WTC11 (cell line): ENCODE measurements at regions not wholly inside any gene's neighbourhood (a gene's known extent, or its start where the extent isn't known, plus 50 kb on each side); places are given as distances from the start of the nearest gene placed in this dataset.

Experiments used
- ATAC-seq: fragments of 200-7000 bp; cut with Tn5 transposase; 2 replicates; pipeline ENCODE4 v1.10.0; 2021; ENCODE audit warnings: mild to moderate bottlenecking, moderate library complexity
- CTCF ChIA-PET: fragments of 300-600 bp; sonication (Branson Sonifier 250); formaldehyde crosslinking; loops from one replicate; lab custom pipeline; 2021; ENCODE audit warnings: antibody characterized with exemption; lab: Charles Lee
- POLR2A ChIA-PET: fragments of 350-600 bp; sonication (Branson Sonifier 250); formaldehyde crosslinking; loops from one replicate; lab custom pipeline; 2021; ENCODE audit warnings: antibody characterized with exemption; lab: Charles Lee
- DNase-seq: peaks from one replicate; pipeline ENCODE4 v3.0.0; 2021; ENCODE audit warnings: low spot score
- H3K27ac Mint-ChIP-seq: 2 replicates; pipeline ENCODE4 v1.8.0; 2021; ENCODE audit warnings: mixed read lengths
- H3K27me3 Mint-ChIP-seq: 2 replicates; pipeline ENCODE4 v1.8.0; 2021; ENCODE audit warnings: low read depth, mild to moderate bottlenecking, moderate library complexity, mixed read lengths
- H3K36me3 Mint-ChIP-seq: 2 replicates; pipeline ENCODE4 v1.8.0; 2021; ENCODE audit warnings: mixed read lengths
- H3K4me1 Mint-ChIP-seq: 2 replicates; pipeline ENCODE4 v1.8.0; 2022; ENCODE audit warnings: mixed read lengths
- H3K4me3 Mint-ChIP-seq: 2 replicates; pipeline ENCODE4 v1.8.0; 2021; ENCODE audit warnings: mild to moderate bottlenecking, moderate library complexity, mixed read lengths
- H3K9me3 Mint-ChIP-seq: 2 replicates; pipeline ENCODE4 v1.8.0; 2021; ENCODE audit warnings: mixed read lengths
- AFF4 ChIP-seq: sonication (generic); formaldehyde crosslinking; IDR thresholded peaks from 2 replicates; pipeline ENCODE4 v1.8.1; 2023; ENCODE audit warnings: mild to moderate bottlenecking, missing genetic modification reagents, borderline replicate concordance
- ATF6 ChIP-seq: sonication (generic); formaldehyde crosslinking; IDR thresholded peaks from 2 replicates; pipeline ENCODE4 v1.8.1; 2023; ENCODE audit warnings: mild to moderate bottlenecking, missing genetic modification reagents
- CBFB ChIP-seq: sonication (generic); formaldehyde crosslinking; IDR thresholded peaks from 2 replicates; pipeline ENCODE4 v1.8.1; 2022; ENCODE audit warnings: mild to moderate bottlenecking, low read depth, missing genetic modification reagents
- CREM ChIP-seq: sonication (generic); formaldehyde crosslinking; IDR thresholded peaks from 2 replicates; pipeline ENCODE4 v1.8.1; 2022; ENCODE audit warnings: mild to moderate bottlenecking, missing genetic modification reagents, moderate library complexity
- E2F5 ChIP-seq: sonication (generic); formaldehyde crosslinking; IDR thresholded peaks from 2 replicates; pipeline ENCODE4 v1.8.1; 2022; ENCODE audit warnings: mild to moderate bottlenecking, moderate library complexity, missing genetic modification reagents
- ESRRA ChIP-seq: sonication (generic); formaldehyde crosslinking; IDR thresholded peaks from 2 replicates; pipeline ENCODE4 v1.8.1; 2022; ENCODE audit warnings: mild to moderate bottlenecking, missing genetic modification reagents, borderline replicate concordance
- IRF1 ChIP-seq: sonication (generic); formaldehyde crosslinking; IDR thresholded peaks from 2 replicates; pipeline ENCODE4 v1.8.0; 2023; ENCODE audit warnings: missing genetic modification reagents
- JUN ChIP-seq: sonication (generic); formaldehyde crosslinking; IDR thresholded peaks from 2 replicates; pipeline ENCODE4 v1.8.0; 2023; ENCODE audit warnings: mild to moderate bottlenecking, missing genetic modification reagents
- MXD4 ChIP-seq: fragments of 250-450 bp; sonication (Bioruptor Pico); IDR thresholded peaks from 2 replicates; pipeline ENCODE4 v1.8.0; 2021; ENCODE audit warnings: mild to moderate bottlenecking, moderate library complexity, borderline replicate concordance
- NFYB ChIP-seq: sonication (generic); formaldehyde crosslinking; conservative IDR thresholded peaks from 2 replicates; pipeline ENCODE4 v1.8.0; 2022; ENCODE audit warnings: low read depth, missing genetic modification reagents
- NR3C1 ChIP-seq: sonication (generic); formaldehyde crosslinking; conservative IDR thresholded peaks from 2 replicates; pipeline ENCODE4 v1.8.1; 2023; ENCODE audit warnings: low read depth, mild to moderate bottlenecking, missing genetic modification reagents
- RELA ChIP-seq: sonication (generic); formaldehyde crosslinking; IDR thresholded peaks from 2 replicates; pipeline ENCODE4 v1.8.1; 2022; ENCODE audit warnings: missing genetic modification reagents, mild to moderate bottlenecking, borderline replicate concordance
- RORB ChIP-seq: fragments of 250-450 bp; sonication (Bioruptor Pico); IDR thresholded peaks from 2 replicates; pipeline ENCODE4 v1.9.0; 2021; ENCODE audit warnings: mild to moderate bottlenecking
- STAT6 ChIP-seq: sonication (generic); formaldehyde crosslinking; conservative IDR thresholded peaks from 2 replicates; pipeline ENCODE4 v1.8.1; 2023; ENCODE audit warnings: mild to moderate bottlenecking, low read depth, missing genetic modification reagents, moderate library complexity
- TP53 ChIP-seq: sonication (generic); formaldehyde crosslinking; IDR thresholded peaks from 2 replicates; pipeline ENCODE4 v1.8.1; 2023; ENCODE audit warnings: mild to moderate bottlenecking, missing genetic modification reagents
- ZNF138 ChIP-seq: sonication (generic); formaldehyde crosslinking; conservative IDR thresholded peaks from 2 replicates; pipeline ENCODE4 v1.8.1; 2022; ENCODE audit warnings: mild to moderate bottlenecking, moderate library complexity, missing genetic modification reagents
- ZNF263 ChIP-seq: sonication (generic); formaldehyde crosslinking; IDR thresholded peaks from 2 replicates; pipeline ENCODE4 v1.8.1; 2022; ENCODE audit warnings: low read depth, mild to moderate bottlenecking, moderate library complexity, missing genetic modification reagents
- ZNF512 ChIP-seq: sonication (generic); formaldehyde crosslinking; IDR thresholded peaks from 2 replicates; pipeline ENCODE4 v1.8.1; 2022; ENCODE audit warnings: missing genetic modification reagents, borderline replicate concordance
- ZNF532 ChIP-seq: fragments of 250-450 bp; sonication (Bioruptor Pico); IDR thresholded peaks from 2 replicates; pipeline ENCODE4 v1.9.0; 2021; ENCODE audit warnings: mild to moderate bottlenecking, borderline replicate concordance
- ZSCAN18 ChIP-seq: fragments of 250-450 bp; sonication (Bioruptor Pico); IDR thresholded peaks from 2 replicates; pipeline ENCODE4 v2.1.2; 2022; ENCODE audit warnings: mild to moderate bottlenecking, moderate library complexity

GRCh38 chr12:67595365-67595764 is 53.2 kb upstream of the DYRK2 start:
- peaks cover 25% of the 10 kb centered on the region for H3K9me3 Mint-ChIP-seq
- ATAC-seq (no peak), DNase-seq (no peak)
- no peak overlapping the region for H3K4me3 Mint-ChIP-seq
- no peak overlapping the region for H3K27ac Mint-ChIP-seq
- H3K27me3 Mint-ChIP-seq, result no peaks in the 10 kb centered on the region; the same call in 1 of the 2 replicates
- peaks cover 9% of the 10 kb centered on the region for H3K4me1 Mint-ChIP-seq
- TF ChIP-seq AFF4 (CRISPR knock-in tag), result no peak
- TF ChIP-seq IRF1 (CRISPR knock-in tag), result no peak
- TF ChIP-seq ZSCAN18 (CRISPR knock-in tag), result no peak
- no peak for TF ChIP-seq MXD4 (CRISPR knock-in tag)
- TF ChIP-seq ZNF532 (CRISPR knock-in tag), result no peak
- TF ChIP-seq NFYB (CRISPR knock-in tag), result no peak
- TF ChIP-seq ATF6 (CRISPR knock-in tag), result no peak
- TF ChIP-seq CREM (CRISPR knock-in tag), result no peak
- no peak for TF ChIP-seq RELA (CRISPR knock-in tag)
- no peak for TF ChIP-seq RORB (CRISPR knock-in tag)
- no peak for TF ChIP-seq CBFB (CRISPR knock-in tag)
- no peak for TF ChIP-seq TP53 (CRISPR knock-in tag)
- TF ChIP-seq ZNF512, result no peak
- no peak for TF ChIP-seq ZNF138 (CRISPR knock-in tag)
- TF ChIP-seq STAT6 (CRISPR knock-in tag), result no peak
- TF ChIP-seq JUN (CRISPR knock-in tag), result no peak
- no peak for TF ChIP-seq ESRRA
- TF ChIP-seq ZNF263 (CRISPR knock-in tag), result no peak
- TF ChIP-seq NR3C1, result no peak
- no peak for TF ChIP-seq E2F5 (CRISPR knock-in tag)
- CTCF ChIA-PET, result no interaction called here
- H3K36me3 Mint-ChIP-seq, result peaks cover 12% of the 10 kb centered on the region
- POLR2A ChIA-PET, result no interaction called here
